ENCODE measurements at regions not wholly inside any gene's neighbourhood (a gene's known extent, or its start where the extent isn't known, plus 50 kb on each side); places are given as distances from the start of the nearest gene placed in this dataset.

DNA sequence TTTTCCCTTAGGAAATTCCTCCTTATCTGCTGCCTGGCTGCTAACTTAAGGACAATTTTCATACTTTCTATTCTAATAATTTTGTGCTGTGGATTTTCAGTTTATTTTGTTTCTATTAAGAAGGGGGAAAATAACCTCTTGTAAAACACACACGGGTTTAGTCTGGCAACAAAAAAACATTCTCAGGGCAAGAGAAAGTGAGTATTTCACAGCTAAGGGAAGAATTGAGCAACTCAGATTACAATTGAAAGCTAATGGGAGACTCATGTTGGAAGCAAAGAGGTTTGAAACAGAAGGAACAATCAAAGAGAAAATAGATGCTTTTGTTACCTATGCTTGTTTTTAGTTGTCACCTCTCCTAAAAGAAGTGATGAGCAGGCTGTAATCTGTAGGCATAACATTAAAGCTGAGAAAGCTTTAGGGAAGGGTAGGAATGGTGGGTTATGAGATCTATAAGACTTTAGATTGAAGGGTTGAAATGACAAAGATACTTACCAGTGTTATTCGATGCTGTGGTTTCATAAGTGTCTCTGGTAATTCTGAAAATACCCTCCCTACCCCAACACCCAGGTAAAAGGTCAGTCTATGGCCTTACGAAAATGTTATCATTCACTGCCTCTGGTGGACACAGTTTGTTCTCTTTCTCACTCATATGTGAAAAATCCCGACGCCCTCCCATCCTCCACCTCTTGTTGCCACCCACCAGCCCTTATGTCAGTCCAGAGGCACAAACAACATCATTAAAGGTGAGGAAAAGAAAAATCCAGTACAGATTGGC is 510.9 kb downstream of the TXNL1 start:
- TF ChIP-seq, protein P1, sequence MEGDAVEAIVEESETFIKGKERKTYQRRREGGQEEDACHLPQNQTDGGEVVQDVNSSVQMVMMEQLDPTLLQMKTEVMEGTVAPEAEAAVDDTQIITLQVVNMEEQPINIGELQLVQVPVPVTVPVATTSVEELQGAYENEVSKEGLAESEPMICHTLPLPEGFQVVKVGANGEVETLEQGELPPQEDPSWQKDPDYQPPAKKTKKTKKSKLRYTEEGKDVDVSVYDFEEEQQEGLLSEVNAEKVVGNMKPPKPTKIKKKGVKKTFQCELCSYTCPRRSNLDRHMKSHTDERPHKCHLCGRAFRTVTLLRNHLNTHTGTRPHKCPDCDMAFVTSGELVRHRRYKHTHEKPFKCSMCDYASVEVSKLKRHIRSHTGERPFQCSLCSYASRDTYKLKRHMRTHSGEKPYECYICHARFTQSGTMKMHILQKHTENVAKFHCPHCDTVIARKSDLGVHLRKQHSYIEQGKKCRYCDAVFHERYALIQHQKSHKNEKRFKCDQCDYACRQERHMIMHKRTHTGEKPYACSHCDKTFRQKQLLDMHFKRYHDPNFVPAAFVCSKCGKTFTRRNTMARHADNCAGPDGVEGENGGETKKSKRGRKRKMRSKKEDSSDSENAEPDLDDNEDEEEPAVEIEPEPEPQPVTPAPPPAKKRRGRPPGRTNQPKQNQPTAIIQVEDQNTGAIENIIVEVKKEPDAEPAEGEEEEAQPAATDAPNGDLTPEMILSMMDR (IDR thresholded peaks at IDR 0.05; ENCODE audit: insufficient read depth, low read length, poor library complexity, severe bottlenecking): no peak
- TF ChIP-seq EZH2phosphoT487 (conservative IDR thresholded peaks at IDR 0.05; ENCODE audit: low read length): no peak

Data from SU-DHL-6 (cell line).